ENCODE measurements at regions not wholly inside any gene's neighbourhood (a gene's known extent, or its start where the extent isn't known, plus 50 kb on each side); places are given as distances from the start of the nearest gene placed in this dataset.
"Not testable (repeated sequence)": the region's sequence is repeated elsewhere in the genome, so short reads cannot be mapped to it uniquely, and the experiment has no call there.

DNA sequence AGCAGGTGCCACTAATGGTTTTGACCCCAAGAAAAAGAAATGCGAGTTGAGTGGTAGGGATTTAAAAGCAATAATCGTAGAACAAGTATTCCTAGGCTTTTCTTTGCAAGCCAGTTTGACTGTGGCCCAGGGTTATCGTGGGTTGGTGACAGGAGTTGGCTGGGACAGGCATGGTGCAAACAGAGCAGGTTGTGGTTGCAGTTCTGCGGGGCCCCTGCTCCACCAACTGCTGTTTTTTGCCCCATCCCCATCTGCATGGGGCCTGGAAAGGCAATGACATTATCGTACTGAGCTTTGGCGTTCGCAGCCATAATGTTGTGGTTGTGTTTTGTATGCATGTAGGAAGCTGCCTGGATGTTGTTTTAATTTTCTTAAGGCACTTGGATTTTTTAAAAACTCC is 274.0 kb downstream of the TSN start:
- Histone ChIP-seq H3K27ac (ENCODE audit: low read depth) (no peak overlapping the region), H3K4me3 (ENCODE audit: low read depth, low read length) (no peak overlapping the region), H3K4me1 (ENCODE audit: insufficient read depth) (no peaks in the 10 kb centered on the region), H3K36me3 (ENCODE audit: insufficient read depth) (no peaks in the 10 kb centered on the region)
- no peak for DNase-seq (ENCODE audit: extremely low spot score)
- WGBS = 95% methylated on average over 7 of the region's 7 CpGs

DNA sequence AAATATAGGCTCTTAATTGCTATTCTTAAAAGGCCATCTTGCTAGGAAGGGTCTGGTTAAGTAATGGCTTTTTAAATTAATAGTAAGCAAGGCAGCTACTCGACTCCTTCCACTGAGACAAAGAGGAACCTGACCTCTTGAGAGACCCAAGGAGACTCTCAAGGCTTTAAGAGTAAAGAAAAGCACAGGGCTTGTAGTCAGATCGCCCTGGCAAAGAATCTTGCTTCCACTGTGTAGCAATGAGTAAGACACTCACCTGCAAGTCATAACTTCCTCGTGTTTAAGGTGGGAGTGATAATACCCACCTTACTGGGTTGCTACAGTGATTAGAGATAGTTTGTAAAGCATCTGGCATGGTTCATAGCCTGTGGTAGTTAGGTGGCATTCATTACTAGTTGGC is 274.5 kb downstream of the TSN start:
- Histone ChIP-seq H3K4me1 (ENCODE audit: insufficient read depth) (no peaks in the 10 kb centered on the region), H3K27ac (ENCODE audit: low read depth) (no peak overlapping the region), H3K36me3 (ENCODE audit: insufficient read depth) (no peaks in the 10 kb centered on the region), H3K4me3 (ENCODE audit: low read depth, low read length) (no peak overlapping the region)
- WGBS = 88% methylated on average over 3 of the region's 3 CpGs
- DNase-seq (ENCODE audit: extremely low spot score) = no peak

DNA sequence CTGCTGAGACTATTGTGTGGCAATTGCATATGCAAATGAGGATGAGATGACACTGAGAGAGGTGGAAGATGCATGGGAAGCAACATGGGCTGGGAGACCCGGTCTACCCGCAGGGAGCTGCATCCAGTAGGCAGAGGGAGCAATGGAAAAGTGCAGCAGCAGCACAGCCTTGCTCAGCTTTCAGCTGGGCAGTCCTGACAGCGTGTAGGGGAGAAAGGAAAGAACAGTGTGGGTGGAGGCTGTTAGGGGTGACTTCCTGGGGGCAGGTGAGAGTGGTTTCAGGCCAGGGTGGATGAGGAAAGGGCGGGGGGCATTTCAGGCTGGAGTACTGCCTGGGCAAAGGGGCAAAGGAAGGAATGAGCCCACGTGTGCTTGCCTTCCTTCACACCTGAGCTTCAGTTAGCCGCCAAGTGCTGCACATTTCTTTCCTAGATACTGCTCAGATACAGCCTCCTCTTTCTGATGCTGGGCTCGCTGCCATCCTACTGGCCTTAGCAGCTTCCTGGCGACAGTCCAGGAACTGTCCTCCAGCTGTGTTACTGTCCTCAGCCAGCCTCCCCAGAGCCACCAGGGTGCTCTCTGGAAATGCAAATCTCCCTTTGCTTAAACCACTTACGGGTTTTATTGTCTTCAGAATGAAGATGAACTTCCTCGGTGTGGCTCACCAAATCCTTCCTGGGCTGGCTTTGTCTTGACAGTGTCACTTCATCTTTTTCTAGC is 276.3 kb downstream of the TSN start:
- 54% methylated on average over 10 of the region's 10 CpGs for WGBS
- Histone ChIP-seq H3K36me3 (ENCODE audit: insufficient read depth) (no peaks in the 10 kb centered on the region), H3K4me3 (ENCODE audit: low read depth, low read length) (no peak overlapping the region), H3K27ac (ENCODE audit: low read depth) (no peak overlapping the region), H3K4me1 (ENCODE audit: insufficient read depth) (no peaks in the 10 kb centered on the region)
- no peak for DNase-seq (ENCODE audit: extremely low spot score)

DNA sequence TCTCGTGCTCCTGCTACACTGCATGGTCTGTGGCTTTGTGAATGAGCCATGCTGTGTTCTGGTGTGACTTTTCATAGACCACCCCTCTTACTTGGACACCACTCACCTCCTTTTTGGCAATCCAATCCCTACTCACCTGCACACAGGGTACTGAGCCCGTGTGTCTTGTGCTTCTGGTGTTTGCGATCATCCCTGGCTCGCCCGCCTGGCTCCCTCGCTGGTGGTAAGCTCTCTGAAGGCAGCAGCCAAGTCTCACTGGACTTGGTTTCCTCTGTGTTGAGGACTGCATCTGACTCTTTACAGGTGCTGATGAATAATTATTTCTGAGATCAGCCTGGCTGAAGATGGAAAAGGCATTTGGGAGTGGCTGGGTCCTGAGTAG is 276.8 kb downstream of the TSN start:
- 93% methylated on average over 6 of the region's 6 CpGs for WGBS
- no peak overlapping the region for H3K27ac ChIP-seq (ENCODE audit: low read depth)
- DNase-seq (ENCODE audit: extremely low spot score) = no peak
- H3K4me1 ChIP-seq (ENCODE audit: insufficient read depth) = no peaks in the 10 kb centered on the region
- no peaks in the 10 kb centered on the region for H3K36me3 ChIP-seq (ENCODE audit: insufficient read depth)
- no peak overlapping the region for H3K4me3 ChIP-seq (ENCODE audit: low read depth, low read length)

DNA sequence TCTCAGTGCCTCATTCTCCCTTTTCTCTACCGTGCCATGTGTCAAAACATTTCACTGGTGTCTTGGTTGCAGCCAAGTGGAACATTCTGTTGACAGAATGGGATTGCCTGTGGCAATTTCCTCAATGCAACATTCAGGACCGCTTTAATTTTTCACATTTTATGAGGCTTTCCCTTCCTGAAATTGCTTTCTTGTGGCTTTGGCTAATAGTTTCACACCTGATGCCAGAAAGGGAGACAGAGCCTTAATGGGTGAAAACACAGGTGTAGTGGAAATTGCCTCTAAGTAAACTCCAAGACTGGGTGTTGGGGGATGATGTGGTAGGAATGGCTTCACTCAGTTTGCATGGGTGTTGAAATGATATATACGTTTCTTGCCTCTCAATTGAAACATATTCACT is 278.3 kb downstream of the TSN start:
- DNase-seq (ENCODE audit: extremely low spot score) = no peak
- Histone ChIP-seq H3K4me3 (ENCODE audit: low read depth, low read length) (no peak overlapping the region), H3K4me1 (ENCODE audit: insufficient read depth) (no peaks in the 10 kb centered on the region), H3K27ac (ENCODE audit: low read depth) (no peak overlapping the region), H3K36me3 (ENCODE audit: insufficient read depth) (no peaks in the 10 kb centered on the region)
- 68% methylated on average over 3 of the region's 3 CpGs for WGBS

DNA sequence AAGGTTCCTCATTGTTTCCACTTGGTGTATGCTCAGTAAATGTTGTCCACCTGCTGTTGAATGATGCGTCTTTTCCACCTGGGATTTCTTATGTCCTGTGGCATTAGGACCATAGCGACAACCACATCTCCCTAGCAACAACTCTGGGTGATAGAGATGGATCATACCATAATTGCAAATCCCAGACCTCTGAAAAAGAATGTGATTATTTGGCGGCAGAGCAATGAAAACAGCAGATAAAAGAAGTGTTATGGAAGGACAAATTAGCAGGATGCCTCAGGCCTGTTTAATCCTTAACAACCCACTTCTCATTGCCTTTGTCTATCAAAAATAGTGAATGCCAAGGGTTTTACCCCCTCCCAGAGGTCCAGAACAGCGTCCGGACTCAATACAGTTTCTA is 278.9 kb downstream of the TSN start:
- H3K27ac ChIP-seq (ENCODE audit: low read depth) = no peak overlapping the region
- DNase-seq (ENCODE audit: extremely low spot score) = no peak
- H3K4me1 ChIP-seq (ENCODE audit: insufficient read depth) = no peaks in the 10 kb centered on the region
- no peak overlapping the region for H3K4me3 ChIP-seq (ENCODE audit: low read depth, low read length)
- no peaks in the 10 kb centered on the region for H3K36me3 ChIP-seq (ENCODE audit: insufficient read depth)
- WGBS = 77% methylated on average over 5 of the region's 5 CpGs

DNA sequence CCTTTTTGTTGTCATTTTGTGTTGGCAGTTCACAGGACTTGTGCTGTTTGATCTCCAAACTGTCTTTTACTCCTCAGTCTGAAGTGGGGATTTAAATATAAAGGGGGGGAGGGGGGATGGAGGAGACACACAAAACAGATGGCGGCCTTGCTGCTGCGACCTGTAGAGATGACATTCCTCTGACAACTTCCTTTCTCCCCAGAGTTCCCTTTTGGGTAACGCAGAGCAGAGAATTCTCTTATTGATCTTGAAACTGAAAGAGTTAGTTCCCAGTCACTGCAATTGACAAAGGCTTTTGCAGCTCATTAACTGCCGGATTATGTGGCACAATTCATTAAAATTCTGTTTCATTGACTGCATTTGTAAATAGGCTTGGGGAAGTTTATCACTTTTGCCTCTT is 279.3 kb downstream of the TSN start:
- H3K36me3 ChIP-seq (ENCODE audit: insufficient read depth) = no peaks in the 10 kb centered on the region
- 51% methylated on average over 4 of the region's 4 CpGs for WGBS
- H3K4me3 ChIP-seq (ENCODE audit: low read depth, low read length) = no peak overlapping the region

DNA sequence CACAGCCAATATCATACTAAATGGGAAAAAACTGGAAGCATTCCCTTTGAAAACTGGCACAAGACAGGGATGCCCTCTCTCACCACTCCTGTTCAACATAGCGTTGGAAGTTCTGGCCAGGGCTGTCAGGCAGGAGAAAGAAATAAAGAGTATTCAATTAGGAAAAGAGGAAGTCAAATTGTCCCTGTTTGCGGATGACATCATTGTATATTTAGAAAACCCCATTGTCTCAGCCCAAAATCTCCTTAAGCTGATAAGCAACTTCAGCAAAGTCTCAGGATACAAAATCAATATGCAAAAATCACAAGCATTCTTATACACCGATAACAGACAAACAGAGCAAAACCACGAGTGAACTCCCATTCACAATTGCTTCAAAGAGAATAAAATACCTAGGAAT is 283.4 kb downstream of the TSN start:
- 85% methylated on average over 4 of the region's 4 CpGs for WGBS
- not testable (repeated sequence) for H3K36me3 ChIP-seq (ENCODE audit: insufficient read depth); H3K4me1 ChIP-seq (ENCODE audit: insufficient read depth); H3K27ac ChIP-seq (ENCODE audit: low read depth); DNase-seq (ENCODE audit: extremely low spot score); H3K4me3 ChIP-seq (ENCODE audit: low read depth, low read length)

More for the DNA sequence above, 279.3 kb downstream of the TSN start:
- H3K4me1 ChIP-seq (ENCODE audit: insufficient read depth) = no peaks in the 10 kb centered on the region
- DNase-seq (ENCODE audit: extremely low spot score) = no peak
- H3K27ac ChIP-seq (ENCODE audit: low read depth) = no peak overlapping the region

DNA sequence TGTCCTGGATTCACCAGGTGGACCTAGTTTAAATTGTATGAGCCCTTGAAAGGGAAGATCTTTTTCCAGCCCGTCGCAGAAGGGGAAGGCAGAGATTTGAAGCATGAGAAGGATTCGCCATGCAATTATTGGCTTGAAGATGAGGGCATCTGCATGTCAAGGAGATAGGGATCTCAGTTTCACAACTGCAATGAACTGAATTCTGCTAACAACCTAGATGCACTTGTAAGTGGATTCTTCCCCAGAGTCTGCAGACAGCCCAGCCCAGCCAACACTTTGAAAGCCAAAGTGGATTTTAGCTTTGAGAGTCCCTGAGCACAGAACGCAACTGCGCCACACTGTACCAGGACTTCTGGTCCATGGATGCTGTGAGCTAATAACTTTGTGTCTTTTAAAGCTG is 286.0 kb downstream of the TSN start:
- H3K27ac ChIP-seq (ENCODE audit: low read depth) = no peak overlapping the region
- no peak for DNase-seq (ENCODE audit: extremely low spot score)
- H3K36me3 ChIP-seq (ENCODE audit: insufficient read depth) = no peaks in the 10 kb centered on the region
- H3K4me1 ChIP-seq (ENCODE audit: insufficient read depth) = no peaks in the 10 kb centered on the region
- no peak overlapping the region for H3K4me3 ChIP-seq (ENCODE audit: low read depth, low read length)
- WGBS = 93% methylated on average over 5 of the region's 5 CpGs

DNA sequence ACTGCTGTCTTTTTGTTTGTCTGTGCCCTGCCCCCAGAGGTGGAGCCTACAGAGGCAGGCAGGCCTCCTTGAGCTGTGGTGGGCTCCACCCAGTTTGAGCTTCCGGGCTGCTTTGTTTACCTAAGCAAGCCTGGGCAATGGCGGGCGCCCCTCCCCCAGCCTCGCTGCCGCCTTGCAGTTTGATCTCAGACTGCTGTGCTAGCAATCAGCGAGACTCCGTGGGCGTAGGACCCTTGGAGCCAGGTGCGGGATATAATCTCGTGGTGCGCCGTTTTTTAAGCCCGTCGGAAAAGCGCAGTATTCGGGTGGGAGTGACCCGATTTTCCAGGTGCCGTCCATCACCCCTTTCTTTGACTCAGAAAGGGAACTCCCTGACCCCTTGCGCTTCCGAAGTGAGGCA is 296.2 kb downstream of the TSN start:
- 95% methylated on average over 13 of the region's 20 CpGs for WGBS
- not testable (repeated sequence) for H3K4me3 ChIP-seq (ENCODE audit: low read depth, low read length); H3K27ac ChIP-seq (ENCODE audit: low read depth); H3K36me3 ChIP-seq (ENCODE audit: insufficient read depth); H3K4me1 ChIP-seq (ENCODE audit: insufficient read depth); DNase-seq (ENCODE audit: extremely low spot score)

DNA sequence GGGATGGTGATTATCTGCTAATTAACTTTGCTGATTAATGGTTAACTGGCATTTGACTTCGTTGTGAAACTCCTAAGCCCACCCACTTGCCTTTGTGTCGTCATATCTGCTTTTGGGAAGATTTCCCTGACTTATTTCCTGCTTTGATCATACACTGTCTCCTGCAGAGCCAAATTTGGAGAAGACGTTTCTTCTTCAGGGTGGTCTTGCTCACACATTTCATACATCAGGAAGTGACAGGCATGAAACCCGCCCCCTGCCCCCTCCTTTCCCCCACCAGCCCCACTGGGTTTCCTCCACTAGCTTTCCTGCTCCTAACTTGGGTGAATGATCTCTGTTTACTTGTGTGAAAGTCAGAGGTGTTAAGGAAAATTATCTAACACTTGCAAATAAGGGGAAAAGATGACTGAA is 300.1 kb downstream of the TSN start:
- Histone ChIP-seq H3K4me1 (ENCODE audit: insufficient read depth) (no peaks in the 10 kb centered on the region), H3K4me3 (ENCODE audit: low read depth, low read length) (no peak overlapping the region), H3K27ac (ENCODE audit: low read depth) (no peak overlapping the region), H3K36me3 (ENCODE audit: insufficient read depth) (no peaks in the 10 kb centered on the region)
- WGBS = 26% methylated on average over 4 of the region's 4 CpGs
- DNase-seq (ENCODE audit: extremely low spot score) = no peak

DNA sequence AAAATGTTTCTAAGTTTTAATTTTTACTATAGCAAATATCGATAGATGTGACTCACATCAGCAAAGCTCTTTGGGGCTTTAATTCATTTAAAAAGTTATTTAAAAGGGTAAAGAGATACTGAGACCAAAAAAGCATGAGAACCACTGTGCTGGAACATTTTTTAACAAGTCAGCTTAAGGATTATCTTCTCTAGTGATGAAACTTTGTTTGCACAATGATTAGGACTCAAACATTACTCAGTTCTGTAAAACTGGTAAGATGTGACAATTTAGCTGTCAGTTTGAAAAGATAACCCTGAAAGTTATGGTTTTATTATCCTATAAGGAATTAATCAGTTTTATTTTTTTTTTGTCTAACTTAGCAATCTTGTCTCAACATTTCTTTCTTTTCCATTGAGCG is 301.4 kb downstream of the TSN start:
- Histone ChIP-seq H3K36me3 (ENCODE audit: insufficient read depth) (no peaks in the 10 kb centered on the region), H3K27ac (ENCODE audit: low read depth) (no peak overlapping the region), H3K4me3 (ENCODE audit: low read depth, low read length) (no peak overlapping the region), H3K4me1 (ENCODE audit: insufficient read depth) (no peaks in the 10 kb centered on the region)
- WGBS = 43% methylated on average over 2 of the region's 2 CpGs
- DNase-seq (ENCODE audit: extremely low spot score) = no peak

DNA sequence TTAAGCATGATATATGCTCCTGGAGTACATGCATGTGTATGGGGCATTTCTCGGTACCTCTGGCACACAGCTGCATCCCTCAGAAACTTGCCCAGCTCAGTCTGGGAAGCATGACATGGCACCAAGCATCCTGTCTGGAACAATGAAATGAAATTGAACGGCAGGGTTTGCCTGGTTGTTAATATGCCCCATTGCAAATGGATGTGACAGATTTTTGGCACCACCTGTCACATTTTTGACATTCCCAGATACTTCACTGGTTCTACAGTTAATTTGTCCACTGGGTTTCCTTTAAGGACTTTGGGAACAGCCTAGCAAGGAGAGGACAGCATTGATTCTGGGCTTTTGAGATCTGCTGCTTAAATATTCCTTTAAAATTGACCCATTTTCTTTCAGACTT is 305.8 kb downstream of the TSN start:
- no peak overlapping the region for H3K27ac ChIP-seq (ENCODE audit: low read depth)
- no peak overlapping the region for H3K4me3 ChIP-seq (ENCODE audit: low read depth, low read length)
- 53% methylated on average over 2 of the region's 2 CpGs for WGBS
- no peaks in the 10 kb centered on the region for H3K4me1 ChIP-seq (ENCODE audit: insufficient read depth)
- no peak for DNase-seq (ENCODE audit: extremely low spot score)
- H3K36me3 ChIP-seq (ENCODE audit: insufficient read depth) = no peaks in the 10 kb centered on the region

DNA sequence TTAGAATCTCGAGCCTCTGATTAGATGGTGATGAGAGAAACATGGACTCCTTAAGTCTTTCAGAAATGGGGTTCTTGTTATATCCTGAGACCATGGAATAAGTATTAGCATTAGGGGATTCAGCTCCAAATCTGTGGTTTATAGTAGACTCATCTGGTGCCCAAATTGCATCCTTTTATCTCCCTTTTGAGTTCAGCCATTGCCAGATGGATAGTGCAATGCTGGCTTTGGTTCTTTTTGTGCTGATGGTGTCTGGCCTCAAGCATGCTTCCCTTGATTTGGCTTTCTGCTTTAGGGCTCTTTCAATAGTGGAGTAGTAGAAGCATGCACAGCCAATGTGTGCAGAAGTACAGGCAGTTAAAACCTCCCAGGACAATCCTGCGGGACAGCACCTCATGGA is 306.4 kb downstream of the TSN start:
- H3K27ac ChIP-seq (ENCODE audit: low read depth) = no peak overlapping the region
- H3K4me3 ChIP-seq (ENCODE audit: low read depth, low read length) = no peak overlapping the region
- no peaks in the 10 kb centered on the region for H3K36me3 ChIP-seq (ENCODE audit: insufficient read depth)
- H3K4me1 ChIP-seq (ENCODE audit: insufficient read depth) = no peaks in the 10 kb centered on the region
- 75% methylated on average over 2 of the region's 2 CpGs for WGBS
- DNase-seq (ENCODE audit: extremely low spot score) = no peak

DNA sequence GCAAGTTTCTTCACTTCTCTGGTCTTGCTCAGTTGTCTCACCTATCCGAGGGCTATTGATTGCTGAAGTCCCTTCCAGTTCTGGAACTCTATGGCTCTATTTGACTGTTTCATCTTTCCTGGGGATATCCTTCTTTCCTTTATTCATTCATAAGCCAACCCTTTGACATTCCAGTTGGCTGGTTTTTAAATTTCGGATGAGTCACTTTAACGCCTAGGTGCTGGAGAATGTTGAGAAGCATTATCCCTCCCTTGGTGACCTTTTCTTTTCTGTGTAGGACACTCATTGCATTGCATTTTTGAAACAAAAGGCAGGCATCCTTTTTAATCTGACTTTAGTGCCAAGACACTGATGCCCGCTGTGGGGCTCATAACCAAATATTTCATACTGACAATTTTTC is 307.1 kb downstream of the TSN start:
- Histone ChIP-seq H3K27ac (ENCODE audit: low read depth) (no peak overlapping the region), H3K4me1 (ENCODE audit: insufficient read depth) (no peaks in the 10 kb centered on the region), H3K36me3 (ENCODE audit: insufficient read depth) (no peaks in the 10 kb centered on the region), H3K4me3 (ENCODE audit: low read depth, low read length) (no peak overlapping the region)
- DNase-seq (ENCODE audit: extremely low spot score) = no peak
- WGBS = 68% methylated on average over 4 of the region's 4 CpGs

All from urinary bladder (tissue), 3 donors.